ENCODE measurements at regions not wholly inside any gene's neighbourhood (a gene's known extent, or its start where the extent isn't known, plus 50 kb on each side); places are given as distances from the start of the nearest gene placed in this dataset.

- H3K4me1 ChIP-seq (ENCODE audit: insufficient read depth) = no peaks in the 10 kb centered on the region
- DNase-seq (ENCODE audit: low spot score) (no peak), ATAC-seq (no peak)
- no peaks in the 10 kb centered on the region for H3K9me2 ChIP-seq (ENCODE audit: insufficient read depth)
- no peaks in the 10 kb centered on the region for H4K20me1 ChIP-seq (replicated peaks; ENCODE audit: insufficient read depth)
- Mint-ChIP-seq H3K4me3 (no peak overlapping the region), H3K9me3 (no peaks in the 10 kb centered on the region), H3K27me3 (ENCODE audit: insufficient read depth, low read depth, poor library complexity) (no peaks in the 10 kb centered on the region), H3K27ac (no peak overlapping the region), H3K36me3 (ENCODE audit: low read depth) (no peaks in the 10 kb centered on the region), H3K4me1 (peaks cover 10% of the 10 kb centered on the region)
- no peaks in the 10 kb centered on the region for H3K27me3 ChIP-seq (ENCODE audit: insufficient read depth)
- H3K4me3 ChIP-seq = no peak overlapping the region
- no peaks in the 10 kb centered on the region for H3F3A ChIP-seq (replicated peaks; ENCODE audit: low read depth)
- H3K79me2 ChIP-seq (replicated peaks; ENCODE audit: insufficient read depth) = no peaks in the 10 kb centered on the region
- TF ChIP-seq, protein P1, sequence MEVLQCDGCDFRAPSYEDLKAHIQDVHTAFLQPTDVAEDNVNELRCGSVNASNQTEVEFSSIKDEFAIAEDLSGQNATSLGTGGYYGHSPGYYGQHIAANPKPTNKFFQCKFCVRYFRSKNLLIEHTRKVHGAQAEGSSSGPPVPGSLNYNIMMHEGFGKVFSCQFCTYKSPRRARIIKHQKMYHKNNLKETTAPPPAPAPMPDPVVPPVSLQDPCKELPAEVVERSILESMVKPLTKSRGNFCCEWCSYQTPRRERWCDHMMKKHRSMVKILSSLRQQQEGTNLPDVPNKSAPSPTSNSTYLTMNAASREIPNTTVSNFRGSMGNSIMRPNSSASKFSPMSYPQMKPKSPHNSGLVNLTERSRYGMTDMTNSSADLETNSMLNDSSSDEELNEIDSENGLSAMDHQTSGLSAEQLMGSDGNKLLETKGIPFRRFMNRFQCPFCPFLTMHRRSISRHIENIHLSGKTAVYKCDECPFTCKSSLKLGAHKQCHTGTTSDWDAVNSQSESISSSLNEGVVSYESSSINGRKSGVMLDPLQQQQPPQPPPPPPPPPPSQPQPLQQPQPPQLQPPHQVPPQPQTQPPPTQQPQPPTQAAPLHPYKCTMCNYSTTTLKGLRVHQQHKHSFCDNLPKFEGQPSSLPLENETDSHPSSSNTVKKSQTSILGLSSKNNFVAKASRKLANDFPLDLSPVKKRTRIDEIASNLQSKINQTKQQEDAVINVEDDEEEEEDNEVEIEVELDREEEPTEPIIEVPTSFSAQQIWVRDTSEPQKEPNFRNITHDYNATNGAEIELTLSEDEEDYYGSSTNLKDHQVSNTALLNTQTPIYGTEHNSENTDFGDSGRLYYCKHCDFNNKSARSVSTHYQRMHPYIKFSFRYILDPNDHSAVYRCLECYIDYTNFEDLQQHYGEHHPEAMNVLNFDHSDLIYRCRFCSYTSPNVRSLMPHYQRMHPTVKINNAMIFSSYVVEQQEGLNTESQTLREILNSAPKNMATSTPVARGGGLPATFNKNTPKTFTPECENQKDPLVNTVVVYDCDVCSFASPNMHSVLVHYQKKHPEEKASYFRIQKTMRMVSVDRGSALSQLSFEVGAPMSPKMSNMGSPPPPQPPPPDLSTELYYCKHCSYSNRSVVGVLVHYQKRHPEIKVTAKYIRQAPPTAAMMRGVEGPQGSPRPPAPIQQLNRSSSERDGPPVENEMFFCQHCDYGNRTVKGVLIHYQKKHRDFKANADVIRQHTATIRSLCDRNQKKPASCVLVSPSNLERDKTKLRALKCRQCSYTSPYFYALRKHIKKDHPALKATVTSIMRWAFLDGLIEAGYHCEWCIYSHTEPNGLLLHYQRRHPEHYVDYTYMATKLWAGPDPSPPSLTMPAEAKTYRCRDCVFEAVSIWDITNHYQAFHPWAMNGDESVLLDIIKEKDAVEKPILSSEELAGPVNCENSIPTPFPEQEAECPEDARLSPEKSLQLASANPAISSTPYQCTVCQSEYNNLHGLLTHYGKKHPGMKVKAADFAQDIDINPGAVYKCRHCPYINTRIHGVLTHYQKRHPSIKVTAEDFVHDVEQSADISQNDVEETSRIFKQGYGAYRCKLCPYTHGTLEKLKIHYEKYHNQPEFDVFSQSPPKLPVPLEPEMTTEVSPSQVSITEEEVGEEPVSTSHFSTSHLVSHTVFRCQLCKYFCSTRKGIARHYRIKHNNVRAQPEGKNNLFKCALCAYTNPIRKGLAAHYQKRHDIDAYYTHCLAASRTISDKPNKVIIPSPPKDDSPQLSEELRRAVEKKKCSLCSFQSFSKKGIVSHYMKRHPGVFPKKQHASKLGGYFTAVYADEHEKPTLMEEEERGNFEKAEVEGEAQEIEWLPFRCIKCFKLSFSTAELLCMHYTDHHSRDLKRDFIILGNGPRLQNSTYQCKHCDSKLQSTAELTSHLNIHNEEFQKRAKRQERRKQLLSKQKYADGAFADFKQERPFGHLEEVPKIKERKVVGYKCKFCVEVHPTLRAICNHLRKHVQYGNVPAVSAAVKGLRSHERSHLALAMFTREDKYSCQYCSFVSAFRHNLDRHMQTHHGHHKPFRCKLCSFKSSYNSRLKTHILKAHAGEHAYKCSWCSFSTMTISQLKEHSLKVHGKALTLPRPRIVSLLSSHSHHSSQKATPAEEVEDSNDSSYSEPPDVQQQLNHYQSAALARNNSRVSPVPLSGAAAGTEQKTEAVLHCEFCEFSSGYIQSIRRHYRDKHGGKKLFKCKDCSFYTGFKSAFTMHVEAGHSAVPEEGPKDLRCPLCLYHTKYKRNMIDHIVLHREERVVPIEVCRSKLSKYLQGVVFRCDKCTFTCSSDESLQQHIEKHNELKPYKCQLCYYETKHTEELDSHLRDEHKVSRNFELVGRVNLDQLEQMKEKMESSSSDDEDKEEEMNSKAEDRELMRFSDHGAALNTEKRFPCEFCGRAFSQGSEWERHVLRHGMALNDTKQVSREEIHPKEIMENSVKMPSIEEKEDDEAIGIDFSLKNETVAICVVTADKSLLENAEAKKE (CRISPR knock-in tag; IDR thresholded peaks at IDR 0.05) = no peak
- TF ChIP-seq POLR2AphosphoS5 (IDR thresholded peaks at IDR 0.05; ENCODE audit: low read depth) (no peak), EZH2phosphoT487 (IDR thresholded peaks at IDR 0.05; ENCODE audit: unreplicated experiment) (no peak), EZH2 (IDR thresholded peaks at IDR 0.05; ENCODE audit: low read depth, unreplicated experiment) (no peak), ZNF331 (CRISPR knock-in tag; IDR thresholded peaks at IDR 0.05; ENCODE audit: low read depth) (no peak), JUNB (IDR thresholded peaks at IDR 0.05; ENCODE audit: unreplicated experiment) (no peak), NANOG (IDR thresholded peaks at IDR 0.05; ENCODE audit: borderline replicate concordance) (no peak), REST (IDR thresholded peaks at IDR 0.05; ENCODE audit: unreplicated experiment) (no peak)
- TF ChIP-seq, protein P2, sequence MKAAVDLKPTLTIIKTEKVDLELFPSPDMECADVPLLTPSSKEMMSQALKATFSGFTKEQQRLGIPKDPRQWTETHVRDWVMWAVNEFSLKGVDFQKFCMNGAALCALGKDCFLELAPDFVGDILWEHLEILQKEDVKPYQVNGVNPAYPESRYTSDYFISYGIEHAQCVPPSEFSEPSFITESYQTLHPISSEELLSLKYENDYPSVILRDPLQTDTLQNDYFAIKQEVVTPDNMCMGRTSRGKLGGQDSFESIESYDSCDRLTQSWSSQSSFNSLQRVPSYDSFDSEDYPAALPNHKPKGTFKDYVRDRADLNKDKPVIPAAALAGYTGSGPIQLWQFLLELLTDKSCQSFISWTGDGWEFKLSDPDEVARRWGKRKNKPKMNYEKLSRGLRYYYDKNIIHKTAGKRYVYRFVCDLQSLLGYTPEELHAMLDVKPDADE (IDR thresholded peaks at IDR 0.05) = no peak
- no peak overlapping the region for H2AFZ ChIP-seq
- H3K36me3 ChIP-seq (ENCODE audit: insufficient read depth) = no peaks in the 10 kb centered on the region
- no peak overlapping the region for H3K4me2 ChIP-seq
- H3K27ac ChIP-seq (ENCODE audit: low read depth) = no peak overlapping the region
Measured at GRCh38 chr3:168453623-168454022, 357.9 kb upstream of the GOLIM4 start.

Data from GM23338 (cell line).